ENCODE measurements at regions not wholly inside any gene's neighbourhood (a gene's known extent, or its start where the extent isn't known, plus 50 kb on each side); places are given as distances from the start of the nearest gene placed in this dataset.
"Not testable (repeated sequence)": the region's sequence is repeated elsewhere in the genome, so short reads cannot be mapped to it uniquely, and the experiment has no call there.

DNA sequence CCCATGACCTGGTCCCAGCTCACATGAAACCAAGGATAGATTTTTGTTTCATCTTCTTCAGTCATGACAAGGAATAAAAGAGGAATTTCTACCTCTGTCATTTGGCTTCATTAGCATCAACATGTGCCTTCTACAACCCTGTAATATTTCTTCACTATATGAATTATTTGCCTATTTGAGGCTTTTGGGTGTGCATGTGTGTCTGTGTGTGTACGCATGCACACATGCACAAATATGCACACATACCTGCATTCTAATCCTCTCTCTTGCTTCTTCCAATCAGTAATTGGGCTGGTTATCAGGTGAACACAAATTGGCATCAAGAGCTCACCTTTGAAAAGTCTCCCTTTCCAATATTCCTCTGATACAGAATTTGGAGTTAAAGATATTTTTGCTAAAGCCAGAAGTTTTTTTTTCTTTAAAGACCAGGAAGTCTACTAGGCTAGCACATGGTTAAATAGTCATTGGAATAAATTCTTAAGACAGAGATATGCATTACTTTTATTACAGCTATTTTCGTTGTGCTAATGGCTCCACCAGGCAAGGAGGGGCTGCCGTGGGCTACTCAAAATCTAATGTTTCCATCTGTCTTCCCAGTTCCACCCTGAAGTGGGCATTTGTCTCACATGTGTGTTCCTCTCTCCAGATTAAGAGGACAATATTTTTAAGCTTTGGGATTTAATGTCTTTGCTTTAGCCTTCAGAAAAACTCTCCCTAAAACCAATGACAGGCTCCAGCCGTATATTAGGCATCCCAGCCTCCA is 547.2 kb upstream of the CDH5 start:
- no peak for DNase-seq (ENCODE audit: low read depth in 2 of 3, low spot score in 1 of 3)

DNA sequence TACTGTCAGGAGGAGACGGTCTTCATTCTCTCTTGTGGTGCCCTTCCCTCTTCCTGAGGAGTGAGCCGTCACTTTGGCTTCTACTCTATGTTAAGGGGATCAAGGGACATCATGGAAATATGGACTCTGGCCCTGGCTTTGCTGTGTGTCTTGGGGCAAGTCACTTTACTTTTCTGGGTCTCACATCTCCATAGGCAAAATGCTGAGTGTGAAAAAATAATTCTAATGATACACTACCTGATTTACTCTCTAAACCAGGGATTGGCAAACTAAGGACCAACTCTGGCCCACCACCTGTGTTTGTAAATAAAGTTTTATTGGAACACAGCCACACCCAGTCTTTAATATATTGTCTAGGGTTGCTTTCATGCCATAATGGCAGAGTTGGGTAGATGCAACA is 548.7 kb upstream of the CDH5 start:
- no peak for DNase-seq (ENCODE audit: low read depth in 2 of 3, low spot score in 1 of 3)

DNA sequence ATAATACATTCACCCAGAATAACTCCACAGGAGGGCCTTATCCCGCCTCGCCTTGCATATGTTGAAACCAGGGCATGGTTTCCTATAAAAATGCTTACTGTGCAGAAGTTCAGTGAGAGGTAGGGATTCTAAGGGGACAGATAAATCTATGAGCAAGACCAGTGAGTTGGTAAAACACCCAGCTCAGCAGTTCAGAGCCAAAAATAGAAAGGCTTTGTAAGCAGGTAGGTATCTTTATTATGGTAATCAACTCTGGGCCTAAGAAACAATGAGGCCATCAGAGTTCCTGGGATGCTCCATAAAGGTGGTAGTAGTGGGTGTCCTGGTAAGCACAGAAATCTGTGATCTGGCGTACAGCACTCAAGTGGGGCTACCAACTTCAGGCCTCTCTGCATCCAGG is 549.4 kb upstream of the CDH5 start:
- DNase-seq (ENCODE audit: low read depth in 2 of 3, low spot score in 1 of 3), result no peak

DNA sequence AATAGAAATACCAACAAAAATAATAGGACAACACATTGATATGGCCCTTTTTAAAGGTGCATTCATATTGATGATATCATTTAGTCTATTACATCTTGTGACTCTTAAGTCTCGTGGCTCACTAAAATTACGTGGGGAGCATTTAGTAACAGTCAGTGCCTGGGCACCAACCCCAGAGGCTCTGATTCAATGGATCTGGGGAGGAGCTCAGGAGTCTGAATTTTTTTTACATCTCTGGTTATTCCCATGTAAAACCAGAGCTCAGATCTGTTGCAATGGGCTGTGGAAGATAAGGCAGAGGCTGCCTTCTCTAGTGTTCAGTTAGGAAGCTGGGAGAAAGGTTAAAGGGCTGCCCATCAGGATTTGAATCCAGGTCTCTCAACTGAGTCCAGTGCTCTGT is 549.9 kb upstream of the CDH5 start:
- no peak for DNase-seq (ENCODE audit: low read depth in 2 of 3, low spot score in 1 of 3)

DNA sequence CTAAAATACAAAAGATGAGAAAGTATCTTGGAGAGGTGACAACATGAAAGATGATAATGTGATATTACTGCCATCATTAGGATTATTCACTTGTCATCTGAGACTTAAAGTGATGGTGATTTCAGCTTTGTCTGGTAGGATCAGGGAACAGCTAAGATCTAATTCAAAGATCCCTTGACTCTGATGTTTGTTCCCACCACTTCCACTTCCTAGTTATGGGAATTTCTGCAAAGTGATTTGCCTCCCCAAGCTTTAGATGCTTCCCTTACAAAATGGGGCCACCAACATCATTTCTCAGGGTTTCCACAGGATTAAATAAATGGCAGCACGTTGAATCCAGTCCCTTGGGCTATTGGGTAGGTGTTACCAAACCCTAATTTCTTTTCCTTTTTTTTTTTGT is 550.8 kb upstream of the CDH5 start:
- DNase-seq (ENCODE audit: low read depth in 2 of 3, low spot score in 1 of 3), result no peak

DNA sequence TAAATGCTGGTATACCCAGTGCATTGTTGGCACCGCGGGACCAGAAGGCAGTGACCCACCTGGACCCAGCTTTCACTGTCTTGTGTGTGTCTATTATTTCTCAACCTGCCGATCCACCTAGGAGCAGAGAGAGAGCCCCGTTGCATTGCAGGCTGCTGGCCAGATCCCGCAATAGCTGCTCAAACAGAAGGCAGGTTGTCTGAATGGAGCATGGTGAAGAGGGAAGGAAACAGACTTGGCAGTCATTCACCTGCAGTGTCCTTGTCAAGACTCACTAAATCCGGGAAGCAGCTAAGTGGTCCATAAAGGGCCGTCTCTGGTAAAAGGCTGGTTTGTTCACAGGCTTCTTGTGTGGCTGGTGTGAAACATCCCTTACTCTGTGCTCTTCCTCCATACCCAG is 552.6 kb upstream of the CDH5 start:
- not testable (repeated sequence) for DNase-seq (ENCODE audit: low read depth in 2 of 3, low spot score in 1 of 3)

DNA sequence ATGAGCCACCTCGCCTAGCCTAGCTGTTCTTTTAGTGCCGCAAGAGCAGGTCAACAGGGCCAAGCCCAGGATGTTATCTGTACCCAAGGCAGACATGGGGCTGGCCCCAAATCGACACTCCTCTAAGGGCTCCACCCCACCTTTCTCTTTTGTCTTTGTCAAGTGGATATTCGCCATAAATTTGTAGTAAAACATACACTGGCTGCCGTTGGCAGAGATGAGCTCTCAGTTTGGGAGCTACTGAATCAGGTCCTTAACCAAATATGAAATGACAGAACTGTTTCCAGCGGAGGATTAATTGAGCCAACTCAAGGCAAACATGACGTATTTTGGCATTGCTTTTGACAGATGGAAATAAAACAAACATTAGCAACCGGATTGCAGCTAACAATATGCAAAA is 556.9 kb upstream of the CDH5 start:
- no peak for DNase-seq (ENCODE audit: low read depth in 2 of 3, low spot score in 1 of 3)

DNA sequence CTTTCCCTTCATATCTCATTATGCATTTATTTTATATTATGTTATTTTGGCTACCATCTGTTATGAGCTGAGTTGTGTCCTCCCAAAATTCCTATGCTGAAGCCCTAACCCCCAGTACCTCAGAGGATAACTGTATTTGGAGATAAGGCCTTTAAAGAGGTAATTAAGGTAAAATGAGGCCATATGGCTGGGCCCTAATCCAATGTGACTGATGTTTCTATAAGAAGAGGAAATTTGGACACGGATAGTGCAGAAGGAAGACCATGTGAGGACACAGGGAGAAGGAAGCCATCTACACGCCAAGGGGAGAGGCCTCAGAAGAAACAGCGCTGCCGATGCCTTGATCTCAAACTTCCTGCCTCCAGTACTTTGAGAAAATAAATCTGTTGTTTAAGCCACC is 557.7 kb upstream of the CDH5 start:
- DNase-seq (ENCODE audit: low read depth in 2 of 3, low spot score in 1 of 3), result no peak

DNA sequence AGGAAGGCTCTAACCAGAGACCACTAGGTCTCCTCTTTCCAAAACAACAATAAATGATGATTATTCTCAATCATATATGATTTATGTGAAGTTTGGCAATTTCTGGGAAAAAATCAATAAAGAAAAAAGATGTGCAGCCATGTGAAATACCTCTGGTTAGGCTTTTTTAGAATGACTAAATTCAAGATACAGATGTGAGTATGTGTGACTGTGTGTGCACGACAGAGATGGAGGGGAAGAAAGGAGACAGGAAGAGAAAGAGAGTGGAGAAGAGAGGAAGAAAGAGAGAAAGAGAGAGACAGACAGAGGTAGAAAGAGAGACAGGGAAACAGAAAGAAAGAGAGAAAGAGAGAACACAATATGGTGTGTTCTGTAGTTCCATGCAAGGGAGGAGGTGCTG is 558.6 kb upstream of the CDH5 start:
- no peak for DNase-seq (ENCODE audit: low read depth in 2 of 3, low spot score in 1 of 3)

DNA sequence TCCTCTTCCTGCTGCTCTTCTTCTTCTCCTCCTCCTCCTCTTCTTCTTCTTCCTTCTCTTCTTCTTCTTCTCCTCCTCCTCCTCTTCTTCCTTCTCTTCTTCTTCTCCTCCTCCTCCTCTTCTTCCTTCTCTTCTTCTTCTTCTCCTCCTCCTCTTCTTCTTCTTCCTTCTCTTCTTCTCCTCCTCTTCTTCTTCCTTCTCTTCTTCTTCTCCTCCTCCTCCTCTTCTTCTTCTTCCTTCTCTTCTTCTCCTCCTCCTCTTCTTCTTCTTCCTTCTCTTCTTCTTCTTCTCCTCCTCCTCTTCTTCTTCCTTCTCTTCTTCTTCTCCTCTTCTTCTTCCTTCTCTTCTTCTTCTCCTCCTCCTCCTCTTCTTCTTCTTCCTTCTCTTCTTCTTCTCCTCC is 560.8 kb upstream of the CDH5 start:
- not testable (repeated sequence) for DNase-seq (ENCODE audit: low read depth in 2 of 3, low spot score in 1 of 3)

DNA sequence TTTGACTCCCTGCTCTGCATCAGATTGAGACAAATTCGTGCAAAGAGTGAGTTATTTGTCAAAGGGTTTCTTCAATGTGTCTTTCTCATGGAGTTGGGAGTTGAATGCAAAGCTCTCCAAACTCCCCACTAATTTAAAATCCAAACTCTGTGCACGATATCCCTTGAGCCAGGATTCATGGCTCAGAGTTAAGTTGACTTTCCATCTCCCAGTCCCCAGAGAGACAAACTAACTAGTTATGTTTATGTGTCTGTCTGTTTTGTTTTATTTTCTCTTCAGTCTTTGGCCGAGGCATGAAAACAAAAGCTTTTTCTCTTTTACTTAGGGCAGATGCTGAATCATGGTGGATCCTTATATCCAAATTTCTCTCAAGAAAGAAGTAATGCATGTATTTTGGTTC is 570.0 kb upstream of the CDH5 start:
- DNase-seq (ENCODE audit: low read depth in 2 of 3, low spot score in 1 of 3), result no peak

DNA sequence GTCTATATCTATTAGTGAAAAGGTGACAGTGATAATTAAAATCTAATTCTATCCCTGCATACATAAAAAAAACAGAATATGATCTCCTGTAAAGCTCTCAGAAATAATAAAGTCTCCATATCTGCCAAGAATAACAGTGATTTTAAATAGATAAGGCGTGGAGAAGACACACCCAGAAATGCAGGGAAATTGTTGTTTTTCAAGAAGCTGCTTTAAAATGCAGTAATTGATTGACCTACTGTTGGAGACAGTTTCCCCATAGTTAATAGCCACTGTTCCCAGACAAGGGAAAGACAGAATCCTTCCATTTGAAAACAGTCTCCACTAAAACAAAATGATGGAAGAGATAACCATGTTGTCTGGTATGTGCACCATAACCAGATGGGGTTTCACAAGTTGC is 571.5 kb upstream of the CDH5 start:
- DNase-seq (ENCODE audit: low read depth in 2 of 3, low spot score in 1 of 3), result no peak

DNA sequence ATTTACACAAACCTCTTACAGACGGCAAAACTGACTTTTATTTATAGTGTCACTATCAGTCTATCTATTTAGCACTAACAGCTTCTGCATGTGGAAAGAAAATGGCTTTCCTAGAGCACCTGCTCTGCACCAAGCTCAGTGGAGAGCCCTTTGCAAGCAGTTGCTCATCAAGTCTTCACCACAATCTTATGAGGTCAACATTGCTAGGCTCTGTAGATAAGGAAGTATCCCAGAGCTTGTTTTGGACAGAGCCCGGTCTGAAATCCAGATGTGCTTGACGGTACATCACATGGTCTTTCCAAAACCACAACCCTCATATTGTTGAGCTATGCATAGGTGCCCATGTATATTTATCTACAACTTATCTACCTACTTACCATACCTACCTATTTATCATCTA is 572.7 kb upstream of the CDH5 start:
- no peak for DNase-seq (ENCODE audit: low read depth in 2 of 3, low spot score in 1 of 3)

DNA sequence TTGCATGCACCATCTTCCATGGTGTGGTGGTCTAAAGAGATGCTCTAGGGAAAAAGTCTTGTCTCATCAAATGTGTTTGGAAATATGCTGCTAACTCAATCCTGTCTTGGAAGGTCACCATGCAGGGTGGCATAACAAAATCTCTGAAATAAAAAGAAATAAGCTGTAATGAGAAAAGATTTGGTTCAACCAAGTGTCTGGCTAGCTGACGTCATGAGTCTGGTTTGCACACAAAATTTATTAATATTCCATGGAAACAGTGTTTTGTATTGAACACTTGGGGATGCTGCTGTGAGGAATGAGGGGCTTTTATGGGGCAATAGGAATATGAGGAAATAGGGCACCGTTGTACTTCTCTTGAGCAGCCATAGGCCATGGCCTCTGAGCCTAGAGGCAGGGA is 575.7 kb upstream of the CDH5 start:
- DNase-seq (ENCODE audit: low read depth in 2 of 3, low spot score in 1 of 3), result no peak

DNA sequence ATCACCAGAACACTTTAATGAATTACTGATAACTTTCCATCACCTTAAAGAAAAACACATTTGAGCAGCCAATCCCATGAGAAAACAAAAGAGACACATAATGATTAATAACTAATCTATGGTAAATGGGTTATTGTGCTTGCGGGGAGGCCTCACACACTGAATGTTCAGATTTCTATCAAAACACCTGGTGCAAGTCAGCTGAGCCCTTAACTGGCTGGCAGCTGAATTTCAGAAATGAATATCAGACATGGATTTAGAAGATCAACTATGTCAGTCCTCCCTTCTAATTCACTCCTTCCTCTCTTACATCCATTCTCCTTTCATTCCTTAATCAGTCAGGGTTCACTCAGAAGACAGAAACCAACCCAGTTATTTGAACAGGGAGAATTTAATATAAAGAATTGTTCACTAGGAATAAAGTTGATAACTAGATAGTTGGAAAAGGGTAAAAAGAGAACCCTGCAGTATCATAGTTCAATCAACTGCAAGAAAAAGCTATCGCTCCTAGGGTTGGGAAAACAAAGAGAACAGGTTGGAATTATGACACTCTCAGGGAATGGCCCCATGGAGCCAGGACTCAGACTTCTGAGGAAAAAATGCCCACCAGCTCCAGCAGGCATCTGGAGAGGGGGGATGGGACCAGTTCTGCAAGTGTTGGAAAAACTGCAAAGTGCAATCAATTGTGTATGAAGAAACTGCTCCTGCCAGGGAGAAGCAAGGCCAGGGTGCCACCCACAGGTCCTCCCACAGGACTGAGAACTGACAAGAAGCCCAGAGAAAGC is 577.1 kb upstream of the CDH5 start:
- DNase-seq (ENCODE audit: low read depth in 2 of 3, low spot score in 1 of 3), result no peak

DNA sequence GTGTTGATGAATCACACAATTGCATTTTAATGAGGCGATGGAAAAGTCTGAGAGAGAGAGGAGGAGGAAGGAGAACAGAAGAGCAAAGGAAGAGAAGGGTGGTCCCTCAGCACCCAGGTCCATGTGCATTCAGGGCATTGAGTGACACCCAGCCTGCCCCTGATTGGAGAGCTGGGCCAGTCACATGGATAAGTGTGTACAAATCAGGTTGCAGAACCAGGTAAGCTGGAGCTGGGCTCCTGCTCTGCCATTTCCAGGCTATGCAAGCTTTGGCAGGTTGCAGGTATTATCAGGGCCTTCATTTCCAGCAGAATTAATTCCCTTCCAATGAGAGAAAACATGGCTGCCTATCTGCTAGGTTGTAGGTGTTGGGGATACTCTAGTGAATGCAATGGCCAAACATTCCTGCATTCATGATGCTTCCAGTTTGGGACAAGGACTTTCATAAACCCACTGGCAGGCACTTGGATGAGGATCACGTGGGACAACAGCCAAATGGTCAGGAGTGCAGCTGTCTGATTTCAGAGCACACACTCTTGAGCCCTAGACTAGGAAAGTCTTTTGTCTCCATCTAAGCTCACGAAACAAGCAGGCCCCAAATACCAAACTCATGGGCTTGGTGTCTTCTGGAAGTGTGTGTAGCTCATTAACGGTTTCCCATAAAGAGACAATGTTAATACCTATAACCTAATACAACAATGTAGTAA is 577.9 kb upstream of the CDH5 start:
- no peak for DNase-seq (ENCODE audit: low read depth in 2 of 3, low spot score in 1 of 3)

DNA sequence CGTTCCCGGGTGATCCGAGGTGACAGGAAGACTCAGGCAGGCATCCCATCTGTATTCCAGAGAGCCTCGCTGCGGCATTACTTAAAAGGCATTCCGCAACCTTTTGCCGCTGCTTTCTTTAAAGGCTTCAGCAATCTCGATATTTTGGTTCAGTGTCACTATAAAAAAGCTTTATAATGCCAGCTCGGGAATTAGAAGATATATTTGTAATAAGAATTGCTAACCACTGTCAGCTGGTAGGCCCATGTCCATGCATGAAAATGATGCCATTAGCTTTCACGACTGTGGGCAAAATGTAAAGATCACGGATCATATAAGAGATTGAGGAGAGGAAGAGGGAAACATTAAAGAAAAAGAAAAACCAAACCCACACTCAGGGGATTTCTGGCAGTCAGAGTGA is 578.6 kb upstream of the CDH5 start:
- DNase-seq (ENCODE audit: low read depth in 2 of 3, low spot score in 1 of 3), result no peak

DNA sequence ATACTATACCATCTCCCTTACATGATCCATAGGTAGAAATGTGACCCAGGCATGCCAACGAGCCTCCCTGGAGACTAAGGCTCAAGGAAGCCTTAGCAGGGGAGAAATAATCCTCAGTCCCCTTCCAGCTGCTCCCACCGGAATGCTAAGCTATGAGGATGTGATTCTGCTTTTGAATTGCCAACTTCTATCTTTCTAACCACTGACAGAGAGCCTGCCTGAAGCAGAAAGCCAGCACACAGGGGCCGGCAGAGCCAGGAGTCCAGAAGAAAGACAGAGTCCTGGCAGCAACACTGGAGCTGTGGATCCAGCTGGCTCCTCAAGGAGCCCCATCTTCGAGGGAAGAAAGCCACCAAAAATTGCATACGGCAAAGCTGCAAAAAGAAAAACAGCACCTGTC is 579.6 kb upstream of the CDH5 start:
- no peak for DNase-seq (ENCODE audit: low read depth in 2 of 3, low spot score in 1 of 3)

DNA sequence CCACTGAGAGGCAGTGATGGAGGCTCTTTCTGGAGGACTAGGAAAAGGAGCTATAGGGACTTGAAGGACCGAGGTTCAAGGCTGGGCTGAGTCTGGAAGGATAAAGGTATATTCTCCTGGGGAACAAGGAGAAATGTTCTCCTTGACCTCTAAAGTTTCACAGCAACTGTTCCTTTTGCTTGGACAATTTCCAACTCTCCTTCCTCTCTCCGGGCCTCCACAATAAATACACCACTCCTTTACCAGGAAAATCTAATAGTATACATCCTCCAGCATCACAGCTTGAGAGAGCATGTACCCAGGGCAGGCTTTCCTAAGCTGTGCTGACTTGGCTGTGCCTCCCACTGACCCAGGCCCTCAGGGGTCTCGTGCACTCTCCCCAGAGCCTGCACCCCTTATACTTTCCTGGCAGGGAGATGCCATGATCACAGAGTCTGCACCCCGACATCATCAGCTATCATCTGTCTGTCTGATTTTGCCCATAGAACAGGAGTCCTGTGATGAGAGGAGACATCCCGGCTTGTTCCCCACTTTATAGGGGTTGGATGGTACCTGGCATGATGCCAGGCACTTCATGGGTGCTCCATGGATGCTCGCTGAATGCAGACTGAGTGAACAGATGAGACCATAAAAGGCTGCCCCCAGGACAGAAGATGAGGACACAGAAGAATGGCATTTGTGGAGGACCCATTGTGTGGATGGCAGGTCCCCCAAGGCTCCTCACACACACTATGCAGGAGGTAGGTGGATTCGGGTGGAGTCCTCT is 582.6 kb upstream of the CDH5 start:
- no peak for DNase-seq (ENCODE audit: low read depth in 2 of 3, low spot score in 1 of 3)

DNA sequence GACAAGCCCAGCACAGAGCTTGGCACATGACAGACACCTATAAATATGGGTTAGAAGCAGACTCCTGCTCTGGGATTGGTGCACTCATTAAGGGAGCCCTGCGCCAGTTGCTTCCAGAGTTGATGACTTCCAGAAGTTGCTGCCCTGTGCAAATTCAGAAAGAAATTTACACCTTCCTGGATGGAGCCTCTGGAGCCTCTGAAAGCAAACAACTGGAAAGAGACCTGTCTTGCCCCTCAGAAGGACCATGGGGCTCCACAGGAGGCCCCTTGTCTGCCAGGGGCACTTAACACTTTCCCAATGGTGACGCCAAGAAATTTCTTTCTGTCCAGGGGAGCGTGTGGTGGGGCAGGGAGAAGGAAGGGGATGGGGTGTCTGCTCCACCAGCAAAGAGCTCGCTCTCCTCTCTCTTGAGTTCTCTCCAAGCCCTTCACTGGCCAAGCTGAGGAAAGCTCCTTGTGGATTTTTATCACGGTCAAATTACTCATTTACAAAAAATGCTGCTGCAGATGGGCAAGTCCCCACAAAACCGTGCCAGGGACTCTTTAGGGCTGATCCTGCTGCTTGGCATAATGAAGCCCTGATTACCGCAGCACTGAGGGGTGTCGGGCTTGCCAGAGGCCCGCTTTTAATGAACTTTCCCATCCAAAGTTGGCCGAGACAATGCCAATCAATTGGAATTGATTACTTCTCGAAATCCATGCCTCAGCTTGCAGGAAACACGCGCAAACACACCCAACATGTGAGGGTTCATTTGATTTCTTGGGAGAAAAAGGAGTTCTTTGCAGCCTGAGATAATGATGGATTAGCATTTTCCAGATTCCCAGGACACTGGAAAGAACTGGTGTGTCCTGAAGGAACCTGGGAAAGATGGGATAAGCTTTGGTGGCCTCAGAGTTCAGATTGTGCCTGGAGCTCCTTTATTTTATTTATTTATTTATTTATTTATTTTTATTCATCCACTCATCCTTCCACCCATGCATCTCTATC is 583.6 kb upstream of the CDH5 start:
- no peak for DNase-seq (ENCODE audit: low read depth in 2 of 3, low spot score in 1 of 3)
